ENCODE measurements at regions not wholly inside any gene's neighbourhood (a gene's known extent, or its start where the extent isn't known, plus 50 kb on each side); places are given as distances from the start of the nearest gene placed in this dataset.
"Not testable (repeated sequence)": the region's sequence is repeated elsewhere in the genome, so short reads cannot be mapped to it uniquely, and the experiment has no call there.

DNA sequence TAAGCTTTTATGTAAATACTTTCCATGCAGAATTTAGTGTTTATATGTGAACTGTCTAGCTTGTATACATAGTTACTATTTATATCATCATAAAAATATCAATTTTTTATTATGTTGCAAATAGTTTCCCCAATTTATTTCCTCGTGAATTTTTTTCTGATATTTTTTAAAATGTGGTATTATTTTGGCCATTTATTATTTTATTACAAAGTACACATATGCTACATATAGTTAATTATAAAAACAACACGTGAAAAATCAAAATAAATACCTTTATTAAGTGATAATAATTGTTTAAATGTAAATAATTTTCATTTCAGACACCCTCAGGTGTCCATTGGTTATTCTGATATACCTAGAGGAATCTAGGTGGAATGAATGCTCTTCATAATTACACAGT is 1394.9 kb upstream of the PRR20A start:
- no peak for DNase-seq

DNA sequence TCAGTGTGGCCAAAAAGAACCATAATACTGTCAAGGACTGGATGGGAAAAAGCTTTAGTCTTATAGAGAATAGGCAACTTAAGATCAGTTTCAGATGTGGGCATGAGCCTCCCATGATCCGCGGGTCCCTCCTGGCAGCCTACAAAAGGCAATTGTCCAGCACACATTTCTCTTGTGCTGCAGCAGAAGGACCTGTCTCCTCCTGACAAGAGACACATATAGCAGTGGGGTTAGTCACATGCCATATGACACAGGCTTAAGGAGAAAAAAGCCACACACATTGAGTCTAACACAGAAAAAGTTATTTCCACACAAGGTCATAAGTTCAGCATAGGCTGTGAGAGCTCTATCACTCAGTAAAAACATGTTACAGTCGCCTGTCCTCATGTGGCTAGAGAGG is 1378.7 kb upstream of the PRR20A start:
- DNase-seq: no peak

DNA sequence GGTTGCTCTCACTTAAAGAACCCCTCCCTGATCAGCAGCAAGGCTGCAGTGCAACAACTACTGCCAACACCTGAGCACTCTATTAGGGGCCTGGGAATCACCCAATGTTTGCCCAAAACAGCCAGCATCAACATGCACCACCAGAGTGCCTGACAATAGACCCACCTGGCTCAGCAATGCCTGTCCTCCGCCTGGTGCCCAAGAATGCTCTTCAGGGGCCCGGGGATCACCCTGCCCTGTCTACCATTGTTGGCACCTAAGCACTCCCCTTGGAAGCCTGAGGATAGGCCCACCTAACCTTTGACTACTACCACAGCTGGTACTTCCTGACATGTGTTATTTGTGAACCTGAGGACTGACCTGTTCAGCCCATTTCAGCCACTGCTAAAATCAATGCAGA is 1363.1 kb upstream of the PRR20A start:
- DNase-seq: no peak

DNA sequence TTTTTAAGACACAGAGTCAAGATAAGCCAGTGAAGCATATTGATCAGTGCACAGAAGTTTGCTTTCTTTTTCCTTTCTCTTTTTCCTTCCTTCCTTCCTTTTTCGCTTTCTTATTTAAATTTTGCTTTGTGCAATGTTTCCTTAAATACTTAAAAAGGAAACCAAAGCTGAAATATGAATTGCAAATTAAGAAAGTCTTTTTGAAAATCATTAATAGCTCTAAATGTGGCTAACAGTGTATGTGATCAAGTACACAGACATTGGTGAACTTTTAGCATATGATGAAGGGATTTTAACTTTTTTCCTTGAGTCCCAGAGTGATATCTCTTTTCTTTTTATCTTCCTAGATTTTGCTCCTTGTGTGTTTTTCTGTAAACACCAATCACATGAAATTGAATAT is 1356.9 kb upstream of the PRR20A start:
- DNase-seq: no peak

DNA sequence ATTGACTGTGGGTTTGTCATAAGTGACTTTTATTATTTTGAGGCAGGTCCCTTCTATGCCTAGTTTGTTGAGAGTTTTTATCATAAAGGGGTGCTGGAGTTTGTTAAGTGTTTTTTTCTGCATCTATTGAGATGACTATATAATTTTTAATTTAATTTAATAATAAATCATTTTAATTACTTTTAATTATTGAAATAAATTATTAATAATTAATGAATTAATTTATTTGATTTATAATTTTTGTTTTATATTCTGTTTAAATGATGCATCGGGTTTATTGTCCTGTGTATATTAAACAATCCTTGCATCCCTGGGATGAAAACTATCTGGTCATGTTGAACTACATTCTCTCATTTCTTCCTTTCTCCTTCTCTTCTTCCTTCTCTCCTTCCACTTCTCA is 1352.2 kb upstream of the PRR20A start:
- DNase-seq: no peak

DNA sequence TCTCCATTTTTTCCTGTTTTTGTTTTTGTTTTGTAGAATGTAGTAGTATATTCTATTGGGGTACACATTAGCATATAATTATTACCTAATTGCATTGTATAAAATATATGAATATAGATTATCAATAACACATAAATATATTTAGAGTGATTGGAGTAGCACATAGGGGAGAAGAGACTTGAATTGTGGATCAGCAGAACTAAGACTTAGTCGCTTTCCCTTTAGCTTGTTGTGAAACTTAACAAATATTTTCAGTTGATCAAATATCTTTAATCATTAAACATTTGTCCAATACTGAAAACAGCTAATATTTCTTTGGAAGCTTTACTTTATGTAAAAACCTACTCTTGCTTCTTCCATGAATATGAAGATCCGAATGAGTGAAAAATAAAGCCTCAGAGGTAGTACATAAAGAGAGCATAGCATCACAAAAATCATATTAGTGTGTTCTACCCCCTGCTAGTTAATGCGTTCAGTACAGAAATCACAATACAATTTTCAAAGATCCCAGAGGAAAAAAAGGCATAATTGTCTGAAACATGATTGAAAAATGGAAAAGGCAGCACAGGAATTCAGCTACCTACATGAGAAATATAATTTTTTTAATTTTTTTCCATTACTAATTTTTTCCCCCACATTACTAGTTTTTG is 1348.0 kb upstream of the PRR20A start:
- no peak for DNase-seq

DNA sequence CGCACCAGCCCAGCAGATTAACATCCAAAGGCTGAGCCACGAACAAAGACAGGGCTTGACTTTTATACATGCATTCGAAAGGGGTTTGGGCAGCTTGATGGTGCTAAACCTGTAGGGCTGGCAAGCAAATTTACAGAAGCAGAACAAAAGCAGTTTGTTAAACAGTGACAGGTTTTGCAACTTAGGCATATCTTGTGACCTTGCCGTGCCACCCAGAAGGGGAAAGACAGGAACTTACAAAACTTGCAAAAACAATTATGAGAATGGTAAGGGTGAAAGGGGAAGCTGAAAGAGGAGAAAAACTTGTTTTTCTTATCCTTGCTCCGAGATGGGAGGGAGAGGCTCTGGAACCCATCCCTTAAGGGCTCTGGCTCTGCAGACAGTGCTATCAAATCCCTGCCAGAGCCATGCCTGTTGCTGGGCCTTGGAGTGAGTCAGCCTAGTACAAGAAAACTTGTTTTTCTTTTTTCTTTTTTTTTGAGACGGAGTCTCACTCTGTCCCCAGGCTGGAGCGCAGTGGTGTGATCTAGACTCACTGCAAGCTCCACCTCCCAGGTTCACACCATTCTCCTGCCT is 1325.2 kb upstream of the PRR20A start:
- no peak for DNase-seq

DNA sequence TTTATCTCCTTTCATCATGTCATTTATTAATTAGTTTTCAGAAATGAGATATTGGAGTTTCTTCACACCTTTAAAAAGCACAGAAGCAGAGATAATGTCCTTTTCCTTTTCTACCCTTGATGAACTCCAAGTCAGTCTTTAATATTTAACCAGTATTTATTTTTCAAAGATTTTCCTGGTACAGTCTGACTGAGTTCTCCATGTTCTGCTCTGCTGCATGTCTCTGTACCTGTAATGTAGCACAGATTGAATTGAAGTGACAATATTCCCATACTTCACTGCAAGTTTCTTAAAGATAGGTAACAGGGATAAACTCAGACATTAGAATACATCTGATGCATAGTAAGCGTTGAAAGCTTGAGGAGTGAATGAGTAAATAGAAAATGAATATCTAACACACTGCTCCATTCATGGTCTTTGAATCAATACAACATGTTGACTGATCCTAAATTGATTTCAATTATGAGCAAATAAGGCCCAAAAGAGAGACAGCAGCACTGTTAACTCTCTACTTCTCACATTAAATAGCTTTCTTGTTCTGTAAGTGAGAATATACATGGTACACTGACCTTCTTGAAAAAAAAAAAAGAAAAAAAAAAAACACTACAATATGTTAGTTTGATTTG is 1323.6 kb upstream of the PRR20A start:
- DNase-seq: no peak

DNA sequence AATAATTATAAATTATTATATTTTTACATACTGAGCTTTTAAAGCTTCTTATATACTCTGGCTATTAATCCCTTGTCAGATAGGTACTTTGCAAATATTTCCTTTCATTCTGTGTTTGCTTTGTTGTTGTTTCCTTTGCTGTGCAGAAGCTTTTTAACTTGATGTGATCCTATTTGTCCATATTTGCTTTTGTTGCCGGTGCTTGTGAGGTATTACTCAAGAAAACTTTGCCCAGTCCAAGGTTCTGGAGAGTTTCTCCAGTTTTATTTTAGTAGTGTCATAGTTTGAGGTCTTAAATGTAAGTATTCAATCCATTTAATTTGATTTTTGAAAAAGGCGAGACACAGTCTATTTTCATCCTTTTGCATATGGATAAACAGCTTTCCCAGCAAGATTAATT is 1319.9 kb upstream of the PRR20A start:
- no peak for DNase-seq

DNA sequence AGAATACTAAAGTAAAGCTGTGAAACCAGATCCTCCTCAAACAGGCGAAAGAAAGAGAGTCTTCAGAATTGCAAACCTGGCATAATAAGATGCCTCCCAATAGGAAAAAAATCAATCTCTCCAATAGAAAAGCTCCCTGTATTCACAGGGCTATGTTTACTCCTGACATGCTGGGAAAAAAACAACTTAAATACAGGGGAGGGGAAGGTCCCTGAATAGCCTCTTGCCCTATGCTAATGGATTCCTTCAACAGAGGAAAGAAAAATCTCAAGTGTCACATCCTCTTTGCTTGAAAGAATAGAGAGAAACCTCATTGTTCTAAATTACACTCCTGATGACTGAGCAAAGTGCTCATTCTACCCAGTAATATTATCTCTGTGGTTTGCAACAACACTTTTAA is 1271.1 kb upstream of the PRR20A start:
- DNase-seq: no peak

DNA sequence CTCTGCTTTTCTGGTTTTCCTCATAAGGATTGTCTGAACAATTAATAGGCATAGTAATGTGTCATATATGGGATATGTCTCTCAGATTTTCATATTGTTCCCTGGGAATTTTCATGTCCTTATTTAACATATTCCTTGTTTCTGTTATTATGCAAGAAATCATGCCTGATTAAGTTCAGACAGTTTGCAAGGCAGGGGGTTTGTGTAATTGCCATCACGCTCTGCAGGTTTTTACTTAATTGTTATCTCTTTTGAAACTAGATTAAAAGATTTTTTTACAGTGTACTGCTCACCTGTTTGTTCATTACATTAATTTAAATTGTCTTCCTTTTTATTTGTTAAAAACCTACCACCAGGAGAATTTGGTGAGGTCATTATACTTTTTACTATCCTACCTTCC is 1253.2 kb upstream of the PRR20A start:
- no peak for DNase-seq

DNA sequence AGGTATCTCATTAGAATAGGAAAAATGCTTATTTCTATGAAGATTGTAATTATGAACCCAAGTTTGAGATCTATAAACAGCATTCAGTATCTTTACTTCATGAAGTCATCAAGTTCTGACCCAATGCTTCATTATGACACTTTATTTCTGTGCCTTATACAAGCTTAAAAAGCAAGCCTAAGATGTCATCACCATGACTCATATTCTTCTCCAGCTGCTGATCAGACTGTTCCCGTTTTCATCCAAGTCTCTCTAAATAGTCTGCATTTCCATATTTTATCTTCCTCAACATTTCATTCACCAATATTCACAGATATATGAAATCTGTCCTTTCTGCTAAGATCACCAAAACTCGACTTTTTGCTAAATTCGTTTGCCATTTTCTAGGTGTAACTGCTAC is 1247.2 kb upstream of the PRR20A start:
- DNase-seq: no peak

DNA sequence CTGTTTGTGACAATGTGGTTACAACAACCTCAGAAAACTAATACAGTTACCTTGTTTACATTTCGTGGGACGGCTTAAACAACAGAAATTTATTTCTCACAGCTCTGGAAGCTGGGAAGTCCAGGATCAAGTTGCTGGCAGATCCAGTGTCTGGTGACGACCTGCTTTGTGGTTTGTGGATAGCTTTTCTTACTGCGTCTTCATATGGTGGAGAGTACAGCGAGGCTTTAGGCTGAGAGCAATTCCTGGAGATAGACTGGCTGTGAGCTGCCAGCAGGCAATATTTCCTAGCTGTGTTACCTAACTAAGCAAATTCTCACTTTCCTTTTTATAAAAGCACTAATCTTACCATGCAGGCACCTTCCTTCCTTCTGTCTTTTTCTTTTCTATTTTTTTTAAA is 1203.5 kb upstream of the PRR20A start:
- DNase-seq: no peak

DNA sequence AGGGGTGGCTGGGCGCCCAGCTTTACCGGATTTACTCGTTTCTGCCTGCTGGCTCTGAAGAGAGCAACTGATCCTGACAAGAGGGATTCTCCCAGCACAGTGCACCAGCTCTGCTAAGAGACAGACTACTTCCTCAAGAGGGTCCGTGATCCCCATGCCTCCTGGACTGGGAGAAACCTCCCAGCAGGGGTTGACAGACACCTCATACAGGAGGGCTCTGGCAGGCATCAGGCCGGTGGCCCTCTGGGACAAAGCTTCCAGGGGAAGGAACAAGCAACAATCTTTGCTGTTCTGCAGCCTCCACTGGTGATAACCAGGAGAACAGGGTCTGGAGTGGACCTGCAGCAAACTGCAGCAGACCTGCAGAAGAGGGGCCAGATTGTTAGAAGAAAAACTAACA is 1192.5 kb upstream of the PRR20A start:
- no peak for DNase-seq

DNA sequence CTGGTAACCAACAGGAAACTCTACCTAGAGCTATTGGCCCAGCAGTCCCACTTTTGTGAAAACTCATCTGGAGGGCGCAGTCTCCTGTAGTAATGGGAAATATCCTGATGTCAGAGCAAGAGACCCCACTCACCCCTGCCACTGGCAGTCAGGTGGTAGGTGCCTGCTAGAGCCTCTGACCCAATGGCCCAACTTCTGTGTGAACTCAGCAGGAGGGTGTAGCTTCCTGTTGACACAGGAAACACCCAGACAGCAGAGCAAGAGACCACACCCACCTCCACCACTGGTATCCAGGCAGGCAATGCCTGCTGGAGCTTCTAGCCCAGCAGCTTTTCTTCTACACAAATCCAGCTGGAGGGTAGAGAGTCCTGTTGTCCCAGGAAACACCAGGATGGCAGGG is 1176.8 kb upstream of the PRR20A start:
- no peak for DNase-seq

DNA sequence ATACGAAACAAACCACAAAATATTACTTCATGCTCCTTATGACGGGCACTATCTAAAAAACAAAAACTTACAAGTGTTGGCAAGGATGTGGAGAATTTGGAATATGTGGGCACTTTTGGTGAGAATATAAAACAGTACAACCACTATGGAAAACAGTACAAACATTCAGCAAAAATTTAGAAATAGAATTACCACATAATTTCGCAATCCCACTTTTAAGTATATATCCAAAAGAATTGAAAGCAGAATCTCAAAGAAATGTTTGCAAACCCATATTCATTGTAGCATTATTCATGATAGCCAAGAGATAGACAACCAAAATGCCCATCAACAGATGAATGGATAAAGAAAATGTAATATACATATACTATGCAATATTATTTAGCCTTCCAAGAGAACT is 1173.7 kb upstream of the PRR20A start:
- DNase-seq: no peak

DNA sequence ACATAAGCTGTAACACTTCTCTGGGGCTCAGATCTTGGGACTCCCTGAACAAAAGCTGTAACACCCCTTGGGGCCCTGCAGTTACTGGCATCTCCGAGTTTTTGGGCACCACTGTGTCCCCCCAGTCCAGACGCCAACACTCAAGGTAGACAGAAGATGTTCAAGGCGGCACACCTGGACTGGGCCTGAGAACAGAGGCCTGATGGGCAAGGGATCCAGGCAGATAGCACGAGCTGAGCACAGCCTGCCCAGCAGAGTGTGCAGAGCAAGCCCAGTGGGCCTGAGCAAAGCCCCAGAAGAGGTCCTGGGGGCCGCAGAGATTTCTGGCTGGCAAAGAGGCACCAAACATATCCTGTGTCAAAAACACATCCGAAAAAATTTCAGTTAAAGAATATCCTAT is 1163.3 kb upstream of the PRR20A start:
- DNase-seq: no peak

DNA sequence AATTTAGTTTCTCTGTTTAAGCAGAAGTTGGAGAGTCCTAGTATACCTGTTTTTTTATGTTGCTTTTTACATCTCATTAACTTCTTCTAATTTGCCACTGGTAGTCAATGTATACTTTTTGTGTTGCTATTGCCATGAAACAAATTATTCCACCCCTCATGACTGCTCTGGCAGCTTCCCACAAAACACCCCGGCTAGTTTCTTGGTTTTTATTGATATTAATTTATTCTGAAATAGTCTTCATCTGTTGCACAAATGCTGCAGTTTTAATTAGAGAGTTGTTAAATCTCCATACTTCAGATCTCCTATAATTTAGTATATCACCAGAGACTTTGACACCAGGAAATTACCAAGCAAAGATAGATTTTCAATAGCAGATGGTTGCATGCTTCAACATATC is 1159.3 kb upstream of the PRR20A start:
- no peak for DNase-seq

DNA sequence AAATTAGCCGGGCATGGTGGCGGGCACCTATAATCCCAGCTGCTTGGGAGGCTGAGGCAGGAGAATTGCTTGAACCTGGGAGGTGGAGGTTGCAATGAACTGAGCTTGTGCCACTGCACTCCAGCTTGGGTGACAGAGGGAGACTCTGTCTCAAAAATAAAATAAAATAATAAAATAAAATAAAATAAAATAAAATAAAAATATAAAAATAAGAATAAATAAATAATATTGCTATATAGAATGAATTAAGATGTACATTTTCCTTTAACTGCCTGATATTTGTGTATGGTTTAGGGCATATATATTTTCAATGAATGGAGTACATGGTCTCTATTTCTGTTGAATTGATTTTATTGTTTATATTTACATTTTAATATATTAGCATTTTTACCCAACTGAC is 1156.7 kb upstream of the PRR20A start:
- DNase-seq: not testable (repeated sequence)

DNA sequence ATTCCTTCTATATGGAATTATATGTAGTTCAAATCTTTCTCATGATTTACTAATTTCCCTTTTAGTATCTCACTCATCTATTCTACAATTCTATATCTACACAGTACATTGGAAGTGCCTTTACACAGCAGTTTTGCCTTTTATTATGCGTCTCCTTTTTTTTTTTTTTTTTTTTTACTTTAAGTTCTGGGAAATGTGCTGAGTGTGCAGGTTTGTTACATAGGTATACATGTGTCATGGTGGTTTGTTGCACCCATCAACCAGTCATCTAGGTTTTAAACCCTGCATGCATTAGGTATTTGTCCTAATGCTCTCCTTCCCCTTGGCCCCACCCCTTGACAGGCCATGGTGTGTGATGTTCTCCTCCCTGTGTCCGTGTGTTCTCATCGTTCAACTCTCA is 1150.1 kb upstream of the PRR20A start:
- no peak for DNase-seq

DNA sequence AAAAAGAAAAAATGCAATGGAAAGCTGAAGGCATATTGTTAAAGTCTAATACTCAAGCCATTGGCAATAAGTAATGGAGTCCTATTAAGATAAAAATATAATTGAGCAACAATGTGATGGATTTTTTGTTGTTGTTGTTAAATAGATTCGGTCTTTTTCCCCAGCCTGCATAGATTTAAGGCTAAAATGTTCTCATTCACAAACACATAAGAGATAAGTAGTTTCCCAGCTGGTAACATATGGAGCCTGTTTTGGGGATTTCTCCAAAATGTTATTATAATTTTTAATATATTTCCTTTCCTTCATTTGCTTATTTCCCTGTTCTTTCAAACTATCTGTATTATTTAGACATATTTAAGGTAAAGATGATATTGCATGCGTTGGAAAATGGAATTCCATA is 1149.1 kb upstream of the PRR20A start:
- DNase-seq: no peak

DNA sequence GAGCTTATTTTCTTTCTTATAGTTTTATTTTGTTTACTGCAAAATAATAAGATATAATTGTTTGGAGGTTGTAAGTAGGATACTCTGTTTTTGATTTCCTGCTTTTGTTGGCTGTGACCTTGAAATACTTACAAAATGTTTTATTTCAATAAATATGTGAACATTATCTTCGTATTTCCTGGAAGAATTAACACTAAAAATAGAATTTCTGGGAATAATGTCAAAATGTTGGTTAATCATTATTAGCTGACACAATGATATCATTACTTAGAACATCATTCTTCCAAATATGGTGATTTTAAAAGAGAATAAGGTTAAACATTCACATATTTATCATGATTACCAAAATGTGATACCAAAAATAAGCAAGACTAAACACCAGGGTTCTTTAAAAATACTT is 1148.6 kb upstream of the PRR20A start:
- no peak for DNase-seq

DNA sequence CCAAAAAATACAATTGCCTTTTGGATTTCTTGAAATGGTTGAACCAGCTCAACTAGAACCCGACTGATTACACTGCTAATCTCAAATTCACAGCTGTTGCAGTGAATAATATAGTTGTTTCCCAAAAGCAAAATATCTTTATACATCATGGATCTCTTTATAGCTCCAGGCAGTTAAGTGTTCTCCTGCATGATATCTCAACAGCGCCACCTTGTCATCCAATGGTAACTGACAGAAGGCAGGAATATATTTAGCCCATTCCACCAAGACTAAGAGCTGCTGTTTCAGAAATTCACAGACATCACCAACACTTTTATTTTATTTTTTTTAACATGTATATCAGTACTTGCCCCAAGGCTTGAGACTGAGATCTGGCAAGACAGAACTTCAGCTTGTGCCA is 1141.0 kb upstream of the PRR20A start:
- DNase-seq: no peak

DNA sequence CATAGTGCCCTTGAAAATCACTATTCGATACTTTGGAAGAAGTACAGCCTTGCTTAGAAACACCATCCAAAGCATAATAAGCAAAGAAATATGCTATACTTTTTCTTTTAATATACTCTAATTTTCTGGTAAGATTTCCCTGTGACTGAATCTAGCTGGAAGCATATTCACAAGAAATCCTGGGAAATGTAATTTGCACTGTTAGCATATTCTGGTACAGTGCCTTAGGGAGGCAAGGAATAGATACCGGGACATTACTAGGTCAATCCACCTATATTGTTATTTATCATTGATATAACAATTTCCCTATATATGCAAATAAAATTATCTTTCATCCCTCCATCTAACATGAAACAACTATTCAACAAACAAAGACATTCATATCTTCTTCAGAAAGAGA is 1131.3 kb upstream of the PRR20A start:
- no peak for DNase-seq

DNA sequence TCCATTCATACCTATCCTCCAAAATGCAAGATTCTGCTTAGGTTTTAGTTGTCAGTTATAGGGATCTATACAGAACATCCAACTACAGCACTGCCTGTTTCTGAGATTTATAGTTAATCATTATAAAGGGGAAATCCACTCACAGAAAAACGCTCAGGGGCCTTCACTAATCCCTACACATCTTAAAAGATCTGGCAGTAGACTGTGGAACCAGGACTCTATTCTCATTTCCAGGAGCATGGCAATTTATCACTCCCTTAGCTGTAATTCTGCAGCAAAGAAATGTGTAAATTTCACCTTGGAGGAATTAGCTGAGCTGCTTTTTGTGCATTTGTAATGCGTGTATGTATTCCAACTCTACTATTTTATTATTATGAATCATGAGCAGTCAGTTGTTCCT is 1128.1 kb upstream of the PRR20A start:
- no peak for DNase-seq
